HG03045 (cell line): ENCODE measurements at regions not wholly inside any gene's neighbourhood (a gene's known extent, or its start where the extent isn't known, plus 50 kb on each side); places are given as distances from the start of the nearest gene placed in this dataset.

Experiments
- ATAC-seq: cut with Tn5 transposase; IDR thresholded peaks from one replicate; pipeline ENCODE4 v1.9.1; 2021; ENCODE audit warnings: mild to moderate bottlenecking, moderate library complexity; ENCODE audit not compliant: unreplicated experiment

DNA sequence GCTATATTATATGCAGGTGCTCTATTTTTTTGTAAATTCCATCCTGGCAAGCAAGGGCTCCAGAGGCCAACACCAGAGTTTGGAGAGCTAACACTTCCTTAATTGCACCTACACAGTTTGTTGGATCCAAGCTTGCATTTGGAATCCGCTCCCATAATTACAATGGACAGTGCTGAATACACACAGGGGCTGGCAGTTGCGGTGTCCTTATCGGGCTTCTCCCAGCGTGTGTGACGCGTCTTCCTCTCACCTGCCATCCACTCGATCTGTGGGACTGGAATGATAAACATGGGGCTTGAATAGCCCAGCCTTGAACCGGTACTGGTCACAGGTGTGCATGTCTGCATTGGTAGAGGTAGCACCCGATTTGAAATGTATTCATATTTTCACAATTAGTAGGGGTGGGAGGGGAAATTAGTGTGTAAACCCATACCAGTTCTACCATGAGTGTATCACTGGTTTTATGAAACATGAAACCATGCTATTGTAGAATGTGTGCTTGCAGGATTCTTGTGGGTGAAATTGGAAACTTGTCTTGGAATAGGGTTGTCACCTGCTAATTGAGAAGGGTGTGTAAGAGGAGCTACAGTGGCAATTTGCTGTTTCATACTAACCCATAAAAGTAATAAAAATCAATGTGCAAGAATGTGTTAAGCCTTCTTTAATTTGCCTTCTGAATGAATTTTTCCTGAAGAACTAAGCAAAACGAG lies 316.5 kb downstream of the WDR11 start:
- no peak for ATAC-seq

DNA sequence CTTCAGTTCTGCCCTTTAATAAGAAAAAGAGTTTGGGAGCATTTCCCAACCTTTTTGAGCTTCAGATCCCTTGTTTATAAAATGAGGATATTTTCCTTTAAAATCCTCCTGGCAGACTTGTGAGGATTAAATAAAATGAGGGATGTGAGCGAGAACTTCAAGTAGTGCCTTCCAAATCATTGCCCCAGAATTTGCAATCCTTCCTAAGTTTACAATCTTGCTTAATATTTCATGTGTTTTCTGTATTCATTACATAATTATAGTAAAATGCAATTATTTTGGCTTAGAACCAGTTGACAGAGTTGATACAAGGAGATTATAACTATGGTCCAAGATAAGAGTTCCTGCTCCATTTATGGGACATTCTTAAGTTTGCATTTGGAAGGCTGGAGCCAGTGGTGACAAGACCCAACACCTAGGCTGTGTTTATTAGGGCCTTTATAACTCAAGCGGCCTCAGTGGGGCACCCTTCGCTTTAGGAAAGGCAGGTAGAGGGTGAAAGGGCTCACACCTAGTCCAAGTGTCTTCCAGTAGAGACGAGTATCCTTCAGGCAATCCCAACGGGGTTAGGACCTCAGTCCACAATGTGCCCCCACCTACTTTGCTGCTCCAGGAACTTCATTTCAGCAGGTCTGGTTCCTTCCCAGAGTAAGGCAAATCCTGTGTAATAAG lies 317.5 kb downstream of the WDR11 start:
- ATAC-seq = no peak

DNA sequence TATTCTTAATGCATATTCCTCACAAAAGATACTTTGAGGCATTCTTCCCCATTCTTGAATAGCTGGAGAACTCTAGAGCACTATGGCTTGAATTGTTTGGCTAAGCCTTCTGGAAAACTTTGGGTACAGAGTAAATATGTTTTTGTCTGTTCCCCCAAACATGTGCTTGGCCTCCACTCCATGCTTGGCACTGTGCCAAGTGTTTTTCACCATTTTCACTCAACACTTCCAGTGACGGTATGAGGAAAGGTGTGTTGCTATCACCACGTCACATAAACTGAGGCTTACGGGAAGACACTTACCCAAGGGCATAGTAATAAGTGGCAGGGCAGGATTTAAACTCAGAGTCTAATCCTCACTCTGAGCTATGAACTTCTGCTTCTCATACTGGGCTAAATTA lies 318.2 kb downstream of the WDR11 start:
- no peak for ATAC-seq

DNA sequence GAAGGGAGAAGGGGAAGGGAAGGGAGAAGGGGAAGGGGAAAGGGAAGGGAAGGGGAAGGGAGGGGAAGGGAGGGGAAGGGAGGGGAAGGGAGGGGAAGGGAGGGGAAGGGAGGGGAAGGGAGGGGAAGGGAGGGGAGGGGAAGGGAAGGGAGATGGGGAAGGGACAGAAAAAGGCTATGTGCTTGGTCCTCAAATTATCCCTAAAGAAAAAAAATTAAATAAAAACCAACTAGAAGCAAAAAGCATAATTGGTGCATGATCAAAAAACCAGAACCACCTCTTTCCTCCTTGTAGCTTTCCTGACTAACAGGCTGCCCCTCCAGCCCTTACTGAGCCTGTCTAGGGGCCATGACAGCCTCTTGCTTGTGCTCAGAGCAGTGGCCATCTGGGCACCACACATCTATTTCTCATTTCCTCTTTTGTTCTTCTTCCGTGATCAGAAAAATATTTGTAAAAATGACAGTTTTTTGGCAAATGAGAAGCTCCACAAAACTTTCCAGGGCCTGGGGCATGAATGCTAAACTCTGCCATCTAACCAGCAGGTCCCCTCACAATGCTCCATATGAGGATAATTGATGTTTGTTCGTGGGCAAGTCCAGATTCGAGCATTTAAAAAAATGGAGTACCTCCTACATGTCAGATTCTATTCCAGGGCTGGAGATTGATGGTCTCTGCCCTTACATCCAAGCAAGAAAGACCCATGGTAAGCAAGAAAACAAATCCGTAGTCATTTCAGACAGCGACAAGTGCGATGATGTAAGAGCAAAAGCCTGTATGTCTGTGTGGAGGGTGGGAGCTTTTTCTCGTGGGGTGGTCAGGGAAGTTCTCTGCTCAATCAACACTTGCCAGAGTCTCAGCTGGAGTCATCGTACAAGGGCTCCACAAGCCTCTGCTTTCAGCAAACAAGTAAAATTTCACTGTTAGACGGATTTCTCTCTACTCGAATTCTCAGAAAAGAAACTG lies 320.9 kb downstream of the WDR11 start:
- no peak for ATAC-seq

DNA sequence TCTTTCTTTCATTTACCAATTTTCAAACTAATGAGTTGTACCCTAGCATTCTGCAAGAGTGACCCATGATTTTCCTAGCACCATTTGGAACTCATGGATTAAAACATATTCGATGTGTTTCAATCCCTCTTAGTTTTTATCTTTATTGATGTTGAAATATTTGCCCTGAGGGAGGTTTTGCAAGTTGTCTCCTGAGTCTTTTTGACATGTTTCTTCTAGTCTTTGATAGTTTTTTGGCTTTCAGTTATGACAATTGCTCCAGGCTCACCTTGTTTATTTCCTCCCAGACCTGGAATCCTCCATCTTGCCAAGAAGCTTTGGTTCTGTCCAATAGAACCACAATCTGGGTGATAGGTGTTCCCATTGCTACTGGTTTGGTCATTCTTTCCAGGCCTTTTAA lies 327.8 kb downstream of the WDR11 start:
- no peak for ATAC-seq

DNA sequence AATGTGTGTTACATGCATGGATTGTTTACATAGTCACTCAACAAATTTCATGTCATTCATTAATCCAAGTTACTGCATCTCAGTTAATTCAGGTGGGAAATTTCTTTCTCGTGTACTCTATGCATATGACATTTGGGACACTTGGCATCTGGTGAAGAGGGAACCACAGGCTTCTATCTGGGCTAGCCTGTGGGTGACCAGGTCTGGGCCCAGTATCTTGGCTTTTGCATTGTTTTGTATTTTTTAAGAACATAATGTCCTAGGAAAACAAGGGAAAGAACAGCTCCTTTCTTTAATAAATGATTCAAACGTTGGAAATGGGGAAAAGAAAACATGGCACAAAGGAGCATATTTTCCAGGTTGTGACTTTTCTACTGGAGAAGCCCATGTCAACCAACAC lies 331.1 kb downstream of the WDR11 start:
- ATAC-seq = no peak

DNA sequence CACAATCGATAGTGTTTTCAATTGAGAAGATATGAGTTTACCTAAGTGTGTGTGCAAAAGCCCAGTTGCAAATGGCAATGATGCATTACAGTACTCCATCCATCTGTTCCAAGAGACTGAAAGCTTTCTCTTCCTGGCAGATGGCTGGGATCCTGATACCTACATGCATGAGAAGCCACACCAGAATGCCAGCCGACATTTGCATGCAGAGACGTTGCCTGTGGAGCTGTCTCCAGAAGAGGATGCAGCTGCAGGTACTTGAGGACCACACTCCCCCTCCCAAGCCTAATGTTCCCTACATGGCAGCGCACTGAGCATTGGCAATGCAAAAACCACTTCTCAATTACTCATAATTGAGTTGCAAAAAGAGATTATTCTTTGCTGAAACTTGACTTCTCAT lies 332.1 kb downstream of the WDR11 start:
- ATAC-seq = no peak

DNA sequence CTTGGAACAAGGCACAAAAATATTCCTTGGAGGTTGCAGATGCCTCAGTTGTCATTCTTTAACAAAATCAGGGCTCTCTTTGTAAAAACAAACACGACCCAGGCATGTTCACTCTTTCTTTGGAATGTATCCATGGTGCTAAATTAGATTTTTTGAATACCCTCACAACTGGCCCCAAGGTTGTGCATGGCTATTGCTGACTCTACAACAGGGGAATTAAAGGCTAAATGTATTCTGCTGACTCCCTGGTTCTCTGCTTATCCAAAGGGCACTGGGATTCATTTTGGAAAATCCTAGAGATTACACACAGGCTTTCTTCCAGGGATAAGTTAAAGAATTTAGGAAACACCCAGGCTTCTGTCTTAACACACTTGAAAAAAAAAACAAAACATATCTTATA lies 332.5 kb downstream of the WDR11 start:
- no peak for ATAC-seq

DNA sequence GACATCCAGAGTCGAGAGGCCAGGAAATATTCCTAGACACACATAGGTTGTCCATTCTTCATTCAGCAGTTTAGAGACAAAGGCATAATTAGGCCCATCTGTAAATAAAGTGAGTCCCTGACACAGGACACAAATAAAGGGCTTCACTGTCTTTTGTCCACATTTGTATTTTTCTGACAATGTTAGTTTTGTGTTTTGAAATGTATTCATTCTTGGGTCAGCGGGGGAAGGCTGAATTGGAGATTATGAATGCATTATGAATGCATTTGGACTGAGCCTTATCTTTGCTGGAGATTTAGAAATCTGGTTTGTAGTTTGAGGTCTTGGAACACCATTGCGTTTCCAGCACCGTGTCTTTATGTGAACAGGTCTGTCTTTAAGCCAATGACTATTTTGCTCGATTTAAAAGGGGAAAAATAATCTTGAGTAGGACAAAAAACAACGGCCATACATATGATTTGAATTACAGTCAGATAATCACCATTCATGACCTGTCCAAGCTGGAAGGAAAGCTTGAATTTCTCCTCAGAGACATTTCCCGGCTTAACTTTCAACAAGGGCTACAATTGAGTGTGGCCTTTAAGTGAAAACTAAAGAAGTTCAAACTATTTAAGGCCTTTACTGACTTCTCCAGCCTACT lies 334.8 kb downstream of the WDR11 start:
- ATAC-seq = no peak

DNA sequence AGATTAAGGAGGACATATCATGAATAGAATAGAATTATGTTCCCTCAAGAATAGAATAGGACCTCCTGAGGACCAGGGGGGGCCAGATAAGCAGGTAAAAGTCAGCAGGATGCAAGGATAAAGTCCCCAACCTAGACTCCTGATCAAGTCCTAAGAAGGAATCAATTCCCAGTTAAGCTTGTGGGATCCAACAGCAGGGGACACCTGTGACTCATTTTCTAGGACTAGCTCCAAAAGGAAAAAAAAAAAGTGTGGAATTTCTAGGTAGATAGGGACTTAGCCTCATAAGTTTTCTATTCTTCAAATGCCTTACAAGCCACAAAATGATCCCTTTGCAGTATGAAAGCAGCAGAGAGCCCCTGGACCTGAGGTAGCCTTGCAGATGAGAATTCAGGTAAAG lies 336.2 kb downstream of the WDR11 start:
- no peak for ATAC-seq

DNA sequence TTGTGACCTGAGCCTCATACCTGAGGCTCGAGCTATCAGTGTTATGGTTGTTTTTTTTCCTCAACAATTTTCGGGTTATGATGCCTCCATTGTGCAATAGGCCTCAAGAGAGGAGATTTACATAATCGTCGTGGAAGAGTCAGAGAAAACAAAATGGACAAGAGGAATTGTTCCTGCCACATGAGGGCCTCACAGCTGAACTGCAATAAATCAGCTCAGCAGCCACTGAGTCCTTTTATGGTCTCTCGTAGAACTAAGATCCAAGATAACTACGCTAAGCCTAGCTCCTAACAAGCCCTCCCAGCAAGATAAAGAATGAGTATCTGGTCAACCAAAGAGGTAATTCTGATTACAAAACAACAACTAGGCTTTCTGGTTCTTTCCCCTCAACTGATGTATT lies 336.8 kb downstream of the WDR11 start:
- ATAC-seq = no peak

DNA sequence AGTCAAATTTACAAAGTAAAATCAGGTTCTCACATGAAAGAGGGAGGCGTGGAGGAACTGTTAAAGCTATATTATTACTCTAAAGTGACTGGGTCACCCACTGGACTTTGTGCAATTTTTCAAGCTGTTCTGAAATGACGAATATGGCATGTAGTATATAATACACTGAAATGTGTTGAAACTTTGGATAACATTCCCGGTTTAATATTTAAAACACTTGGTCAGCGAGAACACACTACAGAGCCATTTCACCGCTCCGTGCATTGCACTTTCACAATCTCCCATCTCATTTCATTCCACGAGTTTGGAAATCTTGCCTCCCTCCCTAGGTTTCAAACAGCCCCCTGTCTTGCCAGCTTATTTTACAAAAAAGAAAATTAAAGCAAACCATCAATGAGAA lies 337.9 kb downstream of the WDR11 start:
- ATAC-seq = no peak

DNA sequence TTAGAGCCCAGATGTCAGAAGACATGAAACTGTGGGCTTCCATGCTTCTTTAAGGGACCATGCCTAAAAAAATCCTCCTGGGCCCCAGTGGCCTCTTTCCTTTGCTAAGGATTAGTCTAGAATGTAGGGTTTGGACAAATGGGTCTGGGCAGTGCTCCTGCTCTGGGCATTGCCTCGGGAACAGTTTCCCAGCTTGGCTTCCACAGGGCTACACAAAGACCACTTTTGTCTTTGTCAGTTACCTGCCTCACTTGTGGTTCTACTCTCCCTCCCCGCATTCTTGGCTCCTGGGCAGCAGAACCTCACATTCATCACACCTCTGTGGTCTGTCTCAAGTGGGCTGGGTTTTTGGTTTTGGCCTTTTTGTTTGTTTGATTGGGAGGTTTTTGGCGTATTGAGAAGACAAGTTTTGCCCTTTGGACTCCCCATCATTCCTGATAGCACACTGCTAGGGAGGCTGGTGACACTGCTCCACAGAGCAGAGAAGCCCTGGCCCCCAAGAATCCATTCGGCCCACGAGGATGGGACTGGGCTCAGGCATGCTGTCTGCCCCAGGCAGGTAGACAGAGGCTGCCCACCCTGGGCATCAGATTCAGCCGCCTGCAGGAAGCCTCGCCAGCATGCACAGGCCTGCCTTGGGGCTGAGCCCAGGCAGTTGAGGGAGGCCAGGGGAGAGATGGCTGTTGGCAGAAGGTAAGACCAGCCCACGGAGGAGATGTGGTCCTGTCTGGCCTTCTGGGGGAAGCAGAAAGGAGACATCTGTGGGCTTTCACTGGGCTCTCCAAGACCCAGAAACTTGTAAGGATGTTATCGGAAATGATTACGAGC lies 343.7 kb downstream of the WDR11 start:
- no peak for ATAC-seq

DNA sequence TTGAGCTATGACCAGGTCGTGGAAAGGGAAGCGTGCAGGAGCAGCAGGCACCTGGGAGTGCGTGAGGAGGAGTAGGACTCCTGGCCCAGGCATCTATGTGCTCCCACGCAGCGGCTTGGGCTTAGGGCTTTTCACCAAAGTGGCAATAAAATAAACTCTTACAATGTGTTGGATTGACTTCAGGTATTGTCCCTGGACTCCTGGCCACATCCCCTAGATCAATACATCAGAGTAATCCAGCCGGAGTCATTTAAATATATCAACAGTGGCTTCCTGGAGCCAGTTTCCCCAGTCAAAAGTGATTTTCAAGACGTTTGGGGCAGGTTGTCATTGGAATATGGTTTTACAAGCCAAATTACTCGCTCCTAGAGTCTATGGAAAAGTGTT lies 344.4 kb downstream of the WDR11 start:
- ATAC-seq = no peak

DNA sequence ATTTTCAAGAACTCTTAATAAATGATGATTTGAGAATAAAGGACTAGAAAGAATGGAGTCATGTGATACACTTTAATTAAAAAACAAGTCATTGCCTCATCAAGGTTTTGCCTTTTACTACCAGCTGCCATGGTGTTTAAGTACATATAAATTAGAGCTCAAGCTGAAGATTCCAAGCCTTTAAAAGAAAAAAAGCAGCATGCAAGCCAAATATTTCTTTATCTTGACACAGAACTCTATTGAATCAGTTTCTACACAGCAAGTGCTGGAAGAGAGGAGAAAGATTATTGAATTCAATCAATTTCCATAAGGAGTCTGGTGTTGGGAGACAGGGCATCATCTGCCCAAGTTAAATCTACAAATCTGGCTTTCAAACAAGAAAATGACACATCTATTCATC lies 347.9 kb downstream of the WDR11 start:
- no peak for ATAC-seq

DNA sequence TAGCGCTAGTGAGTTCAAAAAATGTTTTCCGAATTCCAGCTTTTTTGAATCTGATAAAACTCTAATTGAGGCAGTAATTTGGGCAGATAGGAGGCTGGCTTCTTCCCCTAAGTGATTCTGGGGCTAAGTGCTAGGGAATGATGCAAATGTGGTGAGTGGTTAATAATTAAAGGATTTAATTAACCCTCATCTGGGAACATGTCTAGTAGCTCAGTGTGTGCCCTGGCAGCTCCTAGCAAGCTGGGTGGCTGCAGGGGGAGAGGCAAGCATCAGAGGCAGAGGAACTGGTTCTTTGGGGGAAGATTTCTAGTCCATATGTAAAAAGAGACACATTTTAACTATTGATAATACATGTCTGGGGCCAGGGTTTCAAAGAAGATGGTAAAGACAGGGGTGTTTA lies 354.5 kb downstream of the WDR11 start:
- ATAC-seq = no peak

DNA sequence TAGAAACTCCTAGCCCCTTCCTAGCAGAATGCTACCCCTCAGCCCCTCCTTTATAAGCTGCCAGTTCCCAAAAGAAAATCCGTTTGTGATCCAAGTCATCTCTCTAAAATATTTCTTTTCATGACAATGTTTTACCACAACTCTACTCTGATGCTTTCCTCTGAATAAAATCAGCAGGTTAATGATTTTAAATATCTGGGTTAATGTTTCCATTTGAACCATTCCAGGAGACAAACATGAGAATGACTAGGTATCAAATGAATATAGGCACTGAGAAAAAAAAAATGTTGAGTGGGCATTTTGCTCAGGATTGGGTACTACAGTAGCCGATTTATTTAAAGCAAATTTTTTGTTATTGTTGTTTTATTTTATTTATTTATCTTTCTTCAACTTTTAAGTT lies 360.3 kb downstream of the WDR11 start:
- no peak for ATAC-seq

DNA sequence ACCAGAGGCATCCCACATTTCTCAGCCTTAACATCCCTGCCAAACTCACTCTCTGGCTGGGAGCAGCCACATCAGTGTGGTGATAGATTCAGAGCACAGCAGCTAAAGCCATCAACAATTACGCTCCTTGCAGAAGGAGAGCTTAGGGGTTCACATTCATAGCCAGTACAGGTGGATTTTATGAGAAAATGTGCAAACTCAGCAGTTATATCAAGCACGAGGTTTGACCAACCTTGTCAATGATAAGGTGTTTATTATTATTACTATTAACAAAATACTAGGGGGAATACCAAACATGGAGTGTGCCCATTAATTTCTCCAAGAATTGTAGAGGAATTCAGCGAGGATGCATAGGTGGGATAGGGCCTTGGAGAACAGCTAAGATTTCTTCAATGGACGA lies 362.3 kb downstream of the WDR11 start:
- ATAC-seq = no peak

DNA sequence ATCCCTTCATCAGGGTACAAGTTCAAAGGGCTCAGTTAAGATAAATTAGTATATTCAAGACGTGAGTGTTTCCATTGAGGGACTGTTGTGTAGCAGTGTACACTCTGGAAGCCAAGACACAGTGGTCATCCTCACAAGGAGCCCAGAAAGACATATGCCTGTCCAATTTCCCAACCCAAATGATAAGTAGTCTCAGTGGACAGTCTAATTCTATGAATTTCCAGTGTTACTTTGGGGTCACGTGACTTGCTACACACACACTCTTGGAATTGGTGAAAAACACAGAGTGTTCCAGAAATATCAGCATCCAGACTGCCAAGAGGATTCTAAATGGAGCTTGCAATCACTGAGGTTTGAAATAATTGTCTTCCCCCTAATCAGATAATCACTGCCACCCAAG lies 365.1 kb downstream of the WDR11 start:
- ATAC-seq = no peak

DNA sequence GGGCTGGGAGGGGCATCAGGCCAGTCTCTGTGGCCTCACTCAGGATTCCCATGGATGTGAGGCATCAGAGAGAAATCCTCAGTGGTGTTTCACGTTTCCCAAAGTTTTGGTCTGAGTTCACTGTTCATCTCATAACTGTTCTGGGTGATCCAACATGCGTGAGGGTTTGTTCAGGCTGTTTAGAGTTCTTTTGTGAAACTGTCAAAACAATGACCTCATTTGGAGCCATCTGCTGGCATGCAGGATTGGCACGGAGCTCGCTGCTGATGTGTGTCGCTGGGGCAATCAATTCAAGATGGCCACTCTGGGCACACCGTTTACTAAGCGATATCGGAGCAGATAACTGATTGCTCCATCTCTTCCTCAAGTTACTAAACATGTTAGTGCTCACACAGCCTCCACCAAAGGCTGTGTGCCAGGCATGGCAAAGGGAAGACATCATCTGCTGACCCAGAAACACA lies 365.6 kb downstream of the WDR11 start:
- no peak for ATAC-seq
